ENCODE measurements at regions not wholly inside any gene's neighbourhood (a gene's known extent, or its start where the extent isn't known, plus 50 kb on each side); places are given as distances from the start of the nearest gene placed in this dataset.

DNA sequence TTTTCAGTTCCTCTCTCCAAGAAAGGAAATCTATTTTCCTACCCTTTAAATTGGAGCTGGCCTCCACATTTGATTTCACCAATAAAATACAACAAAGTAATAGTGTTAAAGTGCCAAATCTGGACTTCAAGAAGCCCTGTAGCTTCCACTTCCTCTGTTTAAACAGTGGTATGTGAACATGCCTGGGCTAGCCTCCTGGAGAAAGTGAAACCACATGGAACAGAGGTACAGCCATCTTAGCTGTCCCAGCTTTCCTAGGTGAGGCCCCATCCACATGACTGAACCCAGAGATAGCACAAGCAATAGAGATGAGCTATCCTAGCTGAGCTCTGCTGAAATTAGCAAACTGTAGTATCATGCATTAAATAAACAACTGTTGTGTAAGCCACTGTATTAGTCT lies 131.8 kb upstream of the VCX start:
- no TSS peak for BruUV-seq (replicated peaks)
- Mint-ChIP-seq H3K27ac (ENCODE audit: low read depth, unreplicated experiment) (peak overlapping the region; percentile 52), H3K4me1 (ENCODE audit: insufficient read depth, unreplicated experiment) (no peaks in the 10 kb centered on the region), H3K27me3 (ENCODE audit: insufficient read depth, unreplicated experiment) (no peaks in the 10 kb centered on the region), H3K4me3 (ENCODE audit: unreplicated experiment) (no peak overlapping the region), H3K36me3 (ENCODE audit: insufficient read depth, unreplicated experiment) (no peaks in the 10 kb centered on the region), H3K9me3 (ENCODE audit: unreplicated experiment) (no peaks in the 10 kb centered on the region)
- intact Hi-C loops (cut with micrococcal nuclease) = no loop called here
- TF ChIP-seq, protein P1, sequence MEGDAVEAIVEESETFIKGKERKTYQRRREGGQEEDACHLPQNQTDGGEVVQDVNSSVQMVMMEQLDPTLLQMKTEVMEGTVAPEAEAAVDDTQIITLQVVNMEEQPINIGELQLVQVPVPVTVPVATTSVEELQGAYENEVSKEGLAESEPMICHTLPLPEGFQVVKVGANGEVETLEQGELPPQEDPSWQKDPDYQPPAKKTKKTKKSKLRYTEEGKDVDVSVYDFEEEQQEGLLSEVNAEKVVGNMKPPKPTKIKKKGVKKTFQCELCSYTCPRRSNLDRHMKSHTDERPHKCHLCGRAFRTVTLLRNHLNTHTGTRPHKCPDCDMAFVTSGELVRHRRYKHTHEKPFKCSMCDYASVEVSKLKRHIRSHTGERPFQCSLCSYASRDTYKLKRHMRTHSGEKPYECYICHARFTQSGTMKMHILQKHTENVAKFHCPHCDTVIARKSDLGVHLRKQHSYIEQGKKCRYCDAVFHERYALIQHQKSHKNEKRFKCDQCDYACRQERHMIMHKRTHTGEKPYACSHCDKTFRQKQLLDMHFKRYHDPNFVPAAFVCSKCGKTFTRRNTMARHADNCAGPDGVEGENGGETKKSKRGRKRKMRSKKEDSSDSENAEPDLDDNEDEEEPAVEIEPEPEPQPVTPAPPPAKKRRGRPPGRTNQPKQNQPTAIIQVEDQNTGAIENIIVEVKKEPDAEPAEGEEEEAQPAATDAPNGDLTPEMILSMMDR (IDR thresholded peaks at IDR 0.05; ENCODE audit: unreplicated experiment) = no peak
- DNase-seq (ENCODE audit: unreplicated experiment) = peak; percentile 37
- POLR2A ChIA-PET = interaction anchor here (0.7 kb wide), 1 partner anchor 14 kb away, joined by 3 read pairs; no protein-coding TSS in a partner anchor
- CTCF ChIA-PET = interaction anchor here (0.5 to 1.3 kb wide), 5 partner anchors 8 to 568 kb away, joined by 3 to 4 read pairs (median 4); no protein-coding TSS in a partner anchor

DNA sequence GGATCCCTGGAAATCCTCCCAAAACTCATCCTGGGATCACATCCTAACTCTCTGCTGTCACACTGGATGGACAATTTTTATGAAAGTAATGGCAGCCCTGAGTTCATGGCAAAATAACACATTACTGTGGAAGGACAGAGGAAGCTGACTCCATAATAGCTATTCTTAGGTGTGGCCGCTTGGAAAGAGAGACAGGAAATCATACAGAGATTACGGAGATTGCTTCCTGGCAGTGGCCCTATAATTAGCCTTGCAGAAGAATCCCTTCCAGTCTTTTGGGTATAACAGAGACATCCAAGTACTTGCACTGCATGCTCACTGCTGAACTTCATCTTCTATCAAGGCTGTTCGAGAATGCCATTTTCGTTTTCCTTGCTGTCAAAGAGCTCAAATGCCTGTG lies 133.1 kb upstream of the VCX start:
- intact Hi-C loops (cut with micrococcal nuclease) = no loop called here
- H3K27me3 Mint-ChIP-seq (ENCODE audit: insufficient read depth, unreplicated experiment) = no peaks in the 10 kb centered on the region
- no TSS peak for BruUV-seq (replicated peaks)
- TF ChIP-seq, protein P1 (IDR thresholded peaks at IDR 0.05; ENCODE audit: unreplicated experiment) = no peak
- no peak overlapping the region for H3K27ac Mint-ChIP-seq (ENCODE audit: low read depth, unreplicated experiment)
- H3K4me3 Mint-ChIP-seq (ENCODE audit: unreplicated experiment) = no peak overlapping the region
- no peaks in the 10 kb centered on the region for H3K4me1 Mint-ChIP-seq (ENCODE audit: insufficient read depth, unreplicated experiment)
- no peak for DNase-seq (ENCODE audit: unreplicated experiment)
- ChIA-PET POLR2A (no interaction called here), CTCF (no interaction called here)
- H3K36me3 Mint-ChIP-seq (ENCODE audit: insufficient read depth, unreplicated experiment) = no peaks in the 10 kb centered on the region
- no peaks in the 10 kb centered on the region for H3K9me3 Mint-ChIP-seq (ENCODE audit: unreplicated experiment)

DNA sequence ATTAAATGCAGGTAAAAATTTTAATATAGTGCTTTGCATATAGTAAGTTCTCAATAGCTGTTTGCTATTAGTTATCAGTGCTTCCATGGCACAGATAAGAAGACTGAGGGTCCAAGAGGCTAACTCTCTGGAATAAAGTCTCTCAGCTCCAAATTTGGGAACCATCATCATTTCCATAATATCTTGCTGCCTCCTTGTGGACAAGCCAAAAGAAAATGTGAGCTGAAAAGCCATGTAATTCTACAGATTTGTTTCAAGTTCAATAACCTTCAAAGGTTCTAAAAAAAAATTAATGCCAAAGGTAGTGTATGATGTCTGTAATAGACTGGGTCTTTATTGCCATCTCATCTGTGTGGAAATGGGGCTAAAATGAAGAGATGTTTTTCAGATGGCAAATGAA lies 136.9 kb upstream of the VCX start:
- Mint-ChIP-seq H3K36me3 (ENCODE audit: insufficient read depth, unreplicated experiment) (no peaks in the 10 kb centered on the region), H3K4me1 (ENCODE audit: insufficient read depth, unreplicated experiment) (no peaks in the 10 kb centered on the region), H3K4me3 (ENCODE audit: unreplicated experiment) (no peak overlapping the region), H3K9me3 (ENCODE audit: unreplicated experiment) (no peaks in the 10 kb centered on the region), H3K27me3 (ENCODE audit: insufficient read depth, unreplicated experiment) (peaks cover 23% of the 10 kb centered on the region), H3K27ac (ENCODE audit: low read depth, unreplicated experiment) (no peak overlapping the region)
- ChIA-PET CTCF (interaction anchor here (0.8 to 1.5 kb wide), 5 partner anchors 15 to 1685 kb away, joined by 3 to 4 read pairs (median 3); no protein-coding TSS in a partner anchor), POLR2A (no interaction called here)
- peak; percentile 4 for DNase-seq (ENCODE audit: unreplicated experiment)
- no TSS peak for BruUV-seq (replicated peaks)
- TF ChIP-seq, protein P1 (IDR thresholded peaks at IDR 0.05; ENCODE audit: unreplicated experiment) = peak; percentile 28
- intact Hi-C loops (cut with micrococcal nuclease) = no loop called here

DNA sequence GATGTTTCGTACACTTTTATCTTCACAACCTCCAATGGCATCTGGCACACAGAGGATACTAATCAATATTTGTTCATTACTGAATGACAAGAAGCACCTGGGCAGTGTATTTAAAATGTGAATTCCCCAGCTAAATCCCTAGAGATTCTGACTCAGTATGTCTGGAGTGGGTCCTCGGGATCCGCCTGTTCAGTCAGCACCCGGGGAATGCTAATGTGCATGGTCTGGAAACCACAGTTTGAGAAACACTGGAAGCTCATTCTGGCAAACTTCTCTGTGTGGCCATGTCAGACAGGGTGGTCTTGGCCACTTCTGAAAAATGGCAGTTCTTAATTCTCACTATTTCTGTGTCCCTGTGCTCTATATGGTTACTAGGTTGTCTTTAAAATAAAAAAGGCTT lies 138.8 kb upstream of the VCX start:
- Mint-ChIP-seq H3K27ac (ENCODE audit: low read depth, unreplicated experiment) (no peak overlapping the region), H3K9me3 (ENCODE audit: unreplicated experiment) (no peaks in the 10 kb centered on the region), H3K27me3 (ENCODE audit: insufficient read depth, unreplicated experiment) (peaks cover 33% of the 10 kb centered on the region), H3K4me3 (ENCODE audit: unreplicated experiment) (no peak overlapping the region), H3K36me3 (ENCODE audit: insufficient read depth, unreplicated experiment) (no peaks in the 10 kb centered on the region), H3K4me1 (ENCODE audit: insufficient read depth, unreplicated experiment) (no peaks in the 10 kb centered on the region)
- CTCF ChIA-PET = interaction anchor here (1.2 kb wide), 1 partner anchor 60 kb away, joined by 4 read pairs; no protein-coding TSS in a partner anchor
- no peak for DNase-seq (ENCODE audit: unreplicated experiment)
- BruUV-seq (replicated peaks) = no TSS peak
- TF ChIP-seq, protein P1 (IDR thresholded peaks at IDR 0.05; ENCODE audit: unreplicated experiment) = no peak
- intact Hi-C loops (cut with micrococcal nuclease) = no loop called here
- POLR2A ChIA-PET = interaction anchor here (0.7 kb wide), 1 partner anchor 26 kb away, joined by 3 read pairs; no protein-coding TSS in a partner anchor

All from MCF 10A (cell line).